GM18502 (cell line): ENCODE measurements at regions not wholly inside any gene's neighbourhood (a gene's known extent, or its start where the extent isn't known, plus 50 kb on each side); places are given as distances from the start of the nearest gene placed in this dataset.
"Not testable (repeated sequence)": the region's sequence is repeated elsewhere in the genome, so short reads cannot be mapped to it uniquely, and the experiment has no call there.

Source experiments
- ATAC-seq: cut with Tn5 transposase; IDR thresholded peaks from one replicate; pipeline ENCODE4 v1.9.1; 2021; ENCODE audit warnings: mild to moderate bottlenecking; ENCODE audit not compliant: unreplicated experiment, poor library complexity

- ATAC-seq, result not testable (repeated sequence)
Measured at GRCh38 chr3:8325833-8326232, 175.8 kb upstream of the LMCD1 start.

GRCh38 chr3:8327739-8328138, 173.9 kb upstream of the LMCD1 start:
- no peak for ATAC-seq

DNA sequence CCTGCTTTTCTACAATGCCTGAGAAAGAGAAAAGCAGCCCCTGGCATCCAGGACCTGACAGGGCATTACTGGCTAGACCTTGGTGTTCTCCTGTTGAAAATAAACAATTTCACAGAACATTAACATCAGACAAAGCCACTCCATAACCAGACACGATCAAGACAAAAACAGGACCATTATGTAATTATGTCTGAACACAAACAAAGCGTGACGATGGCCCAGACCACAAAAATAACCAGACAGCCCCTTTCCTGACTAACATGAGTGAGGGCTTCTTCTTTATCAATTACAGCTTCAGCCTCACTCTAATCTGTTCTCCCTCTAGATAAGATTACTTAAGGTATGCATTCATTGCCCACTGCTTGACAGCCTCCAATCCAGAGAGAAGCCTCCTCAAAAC, 172.7 kb upstream of the LMCD1 start:
- ATAC-seq, result no peak

GRCh38 chr3:8329598-8329997, 172.0 kb upstream of the LMCD1 start:
- no peak for ATAC-seq

GRCh38 chr3:8336456-8336855, 165.2 kb upstream of the LMCD1 start:
- ATAC-seq, result no peak

- no peak for ATAC-seq
Measured at GRCh38 chr3:8338424-8338823, 163.2 kb upstream of the LMCD1 start.

DNA sequence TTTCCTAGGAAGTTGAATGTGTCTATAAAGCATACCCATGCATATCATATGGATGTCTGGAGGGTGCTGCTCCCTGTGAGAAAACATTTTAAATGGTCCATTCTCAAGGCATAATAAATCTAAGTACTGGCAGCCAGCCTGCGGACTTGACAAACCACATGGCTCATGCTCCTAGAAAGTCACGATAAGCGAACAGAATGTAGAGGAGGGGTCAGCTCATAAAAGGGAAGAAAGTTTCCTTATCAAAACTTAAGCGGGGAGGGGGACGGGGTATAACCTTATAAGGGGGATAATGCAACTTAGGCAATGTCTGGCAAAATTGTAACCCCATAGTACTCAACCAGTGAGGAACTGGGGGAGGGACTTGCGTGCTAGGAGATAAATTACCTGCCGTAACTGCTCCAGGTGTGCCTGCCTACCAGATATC, 159.8 kb upstream of the LMCD1 start:
- ATAC-seq, result no peak

DNA sequence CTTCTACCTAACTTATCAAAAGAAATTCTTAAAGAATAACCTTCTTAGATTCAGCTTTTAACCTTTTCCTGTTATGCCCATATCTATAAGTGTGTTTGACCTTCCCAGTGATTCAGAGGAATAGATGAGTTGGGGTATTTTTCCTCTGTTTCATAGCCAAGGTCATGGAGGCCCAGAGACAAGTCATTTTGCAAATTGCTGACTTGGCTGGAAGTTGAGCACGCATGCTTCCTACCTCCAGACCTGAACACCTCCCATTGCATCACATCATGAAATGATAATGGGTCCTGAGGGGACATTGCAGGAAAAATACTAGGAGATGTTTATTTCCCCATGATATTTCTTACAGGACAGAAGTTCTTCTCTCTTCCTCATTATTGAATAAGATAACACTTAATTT, 158.6 kb upstream of the LMCD1 start:
- no peak for ATAC-seq

- ATAC-seq, result no peak
Measured at GRCh38 chr3:8345398-8345797, 156.2 kb upstream of the LMCD1 start.

DNA sequence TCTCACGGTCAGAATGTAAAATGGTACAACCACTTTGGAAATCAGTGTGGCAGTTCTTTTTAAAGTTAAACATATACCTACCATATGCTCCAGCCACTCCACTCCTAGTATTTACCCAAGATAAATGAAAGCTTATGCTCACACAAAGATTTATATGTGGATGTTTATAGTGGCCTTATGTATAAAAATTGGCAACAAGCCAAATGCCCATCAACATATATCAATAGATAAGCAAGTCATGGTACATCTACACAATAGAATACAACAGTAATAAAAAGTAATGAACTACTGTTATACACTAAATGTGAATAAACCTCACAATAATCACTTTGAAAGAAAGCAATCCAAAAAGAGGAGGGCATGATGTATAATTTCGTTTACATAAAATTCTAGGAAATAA, 153.5 kb upstream of the LMCD1 start:
- ATAC-seq, result no peak

- no peak for ATAC-seq
Measured at GRCh38 chr3:8352475-8352874, 149.1 kb upstream of the LMCD1 start.

DNA sequence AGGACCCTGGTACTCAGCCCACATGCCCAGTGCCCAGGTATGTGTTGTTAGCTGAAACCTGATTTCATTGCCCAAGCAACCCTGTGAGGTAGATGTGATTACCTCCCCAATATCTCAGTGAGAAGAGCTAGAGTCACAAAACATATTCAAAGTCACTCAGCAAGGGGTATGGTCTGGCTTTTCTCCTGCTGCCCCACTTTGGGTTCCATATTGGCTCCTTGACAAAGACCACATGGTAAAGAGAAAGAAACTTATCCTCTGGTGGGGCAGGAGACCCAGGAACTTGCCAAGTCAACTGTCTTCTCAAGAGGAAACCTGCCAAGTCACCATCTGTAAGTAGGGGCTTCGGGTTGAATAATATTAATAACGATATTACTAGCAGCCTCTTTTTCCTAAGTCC, 148.3 kb upstream of the LMCD1 start:
- no peak for ATAC-seq

DNA sequence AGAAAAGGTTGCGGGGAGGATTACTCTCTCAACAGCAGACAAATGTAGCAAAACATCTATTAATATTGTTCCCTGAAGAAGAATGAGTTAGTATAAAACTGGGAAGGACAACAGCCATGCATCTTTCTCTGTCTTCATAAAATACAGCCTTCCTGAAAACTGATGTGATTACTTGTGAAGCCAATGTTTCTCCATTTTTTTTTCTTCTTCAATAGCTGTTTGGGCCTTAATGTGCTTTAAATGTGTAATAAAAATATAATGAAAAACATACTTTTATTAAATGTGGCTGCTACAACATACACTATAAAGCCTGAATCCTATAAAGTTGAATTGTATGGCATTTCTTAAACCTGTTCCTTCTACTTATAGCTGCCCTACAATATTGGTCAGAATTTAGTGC, 146.3 kb upstream of the LMCD1 start:
- ATAC-seq, result no peak

- ATAC-seq, result not testable (repeated sequence)
Measured at GRCh38 chr3:8356066-8356465, 145.6 kb upstream of the LMCD1 start.

DNA sequence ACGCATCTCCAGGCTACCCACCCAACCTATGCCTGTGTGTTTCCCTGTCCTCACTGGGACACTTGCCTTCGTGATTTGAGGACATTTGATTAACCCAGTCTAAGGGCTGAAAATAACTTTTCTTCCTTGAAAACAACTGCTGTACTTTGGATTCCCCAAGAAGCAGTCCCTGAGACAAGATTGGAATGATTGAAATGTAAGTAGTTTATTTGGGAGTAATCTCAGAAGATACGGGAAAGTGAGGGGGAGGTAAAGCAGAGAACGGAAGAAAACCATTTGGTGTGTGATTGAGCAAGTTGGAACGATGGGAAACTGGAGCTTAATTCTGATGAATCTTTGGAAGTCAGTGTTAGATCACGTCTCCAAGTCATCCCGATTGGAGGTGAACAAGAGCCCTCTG, 143.8 kb upstream of the LMCD1 start:
- no peak for ATAC-seq

- ATAC-seq, result no peak
Measured at GRCh38 chr3:8359133-8359532, 142.5 kb upstream of the LMCD1 start.

- no peak for ATAC-seq
Measured at GRCh38 chr3:8363200-8363599, 138.4 kb upstream of the LMCD1 start.

DNA sequence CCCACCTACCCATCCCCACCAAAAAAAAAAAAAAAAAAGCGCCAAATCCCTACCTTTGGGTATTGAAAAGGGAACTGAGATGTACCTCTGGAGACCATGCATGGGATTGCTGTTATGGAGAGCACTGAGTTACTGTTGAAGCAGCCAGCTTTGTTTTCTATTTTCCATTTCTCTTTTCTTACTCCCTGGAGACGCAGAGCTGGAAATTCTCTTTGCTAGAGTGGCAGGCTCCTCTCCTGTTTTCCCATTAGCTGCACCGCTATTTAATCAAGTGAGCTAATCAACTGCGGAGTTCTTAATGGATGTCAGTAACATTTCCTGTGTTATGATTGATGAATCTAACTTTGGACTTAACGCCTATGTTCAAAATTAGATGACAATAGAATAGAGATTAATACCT, 136.1 kb upstream of the LMCD1 start:
- ATAC-seq, result no peak

DNA sequence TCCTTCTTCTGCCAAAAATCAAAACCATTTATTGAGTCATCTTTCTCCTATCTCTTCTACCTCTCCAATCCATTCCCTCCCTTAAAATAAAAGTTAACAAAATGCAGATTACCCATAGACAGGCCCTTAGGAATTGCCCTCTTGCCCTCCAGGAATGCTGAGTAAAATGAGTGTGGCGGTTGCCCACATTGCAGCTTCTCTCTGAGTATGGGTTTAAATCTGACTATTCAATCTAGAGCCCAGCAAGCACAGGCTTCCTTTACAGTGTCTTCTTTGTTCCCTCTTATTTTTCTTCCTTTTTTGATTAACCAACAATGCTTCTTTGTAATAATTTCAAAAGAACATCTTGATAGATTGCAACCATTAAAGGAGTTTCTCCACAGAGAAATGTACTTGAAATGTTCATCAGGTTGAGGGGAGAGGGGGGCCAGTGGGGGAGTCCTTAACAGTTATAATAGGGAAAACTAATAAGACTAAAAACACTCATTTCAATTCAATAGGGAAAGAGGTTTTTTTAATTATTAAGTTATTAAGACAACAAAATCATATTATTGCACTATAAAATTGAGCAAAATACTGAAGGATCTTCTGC, 135.3 kb upstream of the LMCD1 start:
- ATAC-seq, result no peak

DNA sequence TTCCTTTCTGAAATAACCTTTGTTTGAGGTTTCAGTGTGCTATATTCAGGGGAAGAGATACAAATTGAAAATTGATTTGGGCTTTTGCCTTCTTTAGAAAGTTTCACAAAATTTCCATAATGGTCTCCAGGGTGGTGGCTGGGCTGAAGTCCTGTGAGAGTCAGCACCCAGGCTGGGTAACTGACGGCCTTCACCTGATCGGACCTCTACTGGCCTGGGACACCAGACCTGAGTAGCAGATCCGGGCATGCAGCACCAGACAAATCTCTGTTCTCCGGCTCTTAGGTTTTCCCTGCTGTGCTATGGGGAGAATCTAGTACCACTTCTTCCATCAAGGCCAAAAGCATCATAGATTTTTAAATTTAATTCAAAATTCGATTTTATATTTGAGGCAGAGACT, 133.0 kb upstream of the LMCD1 start:
- ATAC-seq, result no peak

GRCh38 chr3:8369638-8370037, 132.0 kb upstream of the LMCD1 start:
- no peak for ATAC-seq

DNA sequence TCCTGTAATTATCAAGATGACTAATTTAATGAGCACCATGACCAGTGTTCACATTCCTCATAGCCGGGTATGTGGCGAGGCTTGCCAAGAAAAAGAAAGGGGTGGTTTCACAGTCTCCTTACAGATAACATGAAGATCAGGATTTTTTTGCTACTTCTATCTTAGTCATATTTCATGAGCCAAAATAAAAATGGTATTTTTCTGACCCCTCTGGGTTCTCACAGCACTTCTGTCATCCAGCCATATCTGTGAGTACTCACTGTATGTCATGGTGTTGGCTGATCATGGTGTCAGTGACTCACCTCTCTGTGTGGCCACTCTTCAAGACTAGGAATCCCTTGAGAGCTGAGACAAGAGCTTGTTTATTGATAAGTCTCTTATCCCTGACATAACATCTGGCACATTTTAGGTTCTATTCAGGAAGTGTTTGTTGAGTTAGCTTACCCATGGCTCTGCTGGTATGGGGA, 130.5 kb upstream of the LMCD1 start:
- ATAC-seq, result no peak

- ATAC-seq, result no peak
Measured at GRCh38 chr3:8371960-8372463, 129.6 kb upstream of the LMCD1 start.
